A673 (cell line): ENCODE measurements at regions not wholly inside any gene's neighbourhood (a gene's known extent, or its start where the extent isn't known, plus 50 kb on each side); places are given as distances from the start of the nearest gene placed in this dataset.

Experiments
- BruUV-seq: library from RNA; stranded (reverse); fragments of 400-500 nt; replicated peaks from 2 replicates; lab custom pipeline; 2021; lab: Mats Ljungman, UMichigan
- CTCF ChIA-PET: fragments of 300-600 bp; sonication (Branson Sonifier 250); formaldehyde crosslinking; loops from one replicate; lab custom pipeline; 2022; ENCODE audit warnings: antibody characterized with exemption; lab: Charles Lee
- POLR2A ChIA-PET: fragments of 300-600 bp; sonication (Branson Sonifier 250); formaldehyde crosslinking; loops from one replicate; lab custom pipeline; 2022; ENCODE audit warnings: antibody characterized with exemption; ENCODE audit not compliant: low non-redundant PET; lab: Charles Lee
- DNase-seq: peaks from one replicate; pipeline ENCODE4 v3.0.0-alpha.2; 2015; ENCODE audit warnings: low spot score
- H3K27ac ChIP-seq: fragments of 200-600 bp; sonication (generic); 2 replicates; pipeline ENCODE4 v1.5.1; 2016; ENCODE audit warnings: mixed run types, low read depth, mild to moderate bottlenecking, mixed read lengths, antibody characterized with exemption, low read length; ENCODE audit not compliant: poor library complexity, severe bottlenecking
- H3K27me3 ChIP-seq: fragments of 200-600 bp; sonication (generic); replicated peaks from 2 replicates; pipeline ENCODE4 v1.6.1; 2017; ENCODE audit warnings: mixed run types, low read depth, mild to moderate bottlenecking, mixed read lengths, antibody characterized with exemption, low read length; ENCODE audit not compliant: insufficient read depth, poor library complexity
- H3K36me3 ChIP-seq: fragments of 200-600 bp; sonication (generic); 2 replicates; pipeline ENCODE4 v1.6.1; 2016; ENCODE audit warnings: mixed run types, mild to moderate bottlenecking, mixed read lengths, antibody characterized with exemption, low read length; ENCODE audit not compliant: insufficient read depth, poor library complexity, severe bottlenecking
- H3K4me1 ChIP-seq: fragments of 200-600 bp; sonication (generic); 2 replicates; pipeline ENCODE4 v1.6.1; 2017; ENCODE audit warnings: mixed run types, mild to moderate bottlenecking, mixed read lengths, antibody characterized with exemption, low read length; ENCODE audit not compliant: insufficient read depth, poor library complexity, severe bottlenecking
- H3K4me3 ChIP-seq: fragments of 200-600 bp; sonication (generic); 2 replicates; pipeline ENCODE4 v1.5.1; 2016; ENCODE audit warnings: low read depth, mixed run types, mild to moderate bottlenecking, mixed read lengths, low read length; ENCODE audit not compliant: poor library complexity, severe bottlenecking
- H3K9me3 ChIP-seq: fragments of 200-600 bp; sonication (generic); 2 replicates; pipeline ENCODE4 v1.6.1; 2016; ENCODE audit warnings: mixed run types, low read depth, mild to moderate bottlenecking, mixed read lengths, antibody characterized with exemption, low read length; ENCODE audit not compliant: poor library complexity, severe bottlenecking
- CTCF ChIP-seq: fragments of 300-800, 200-600 bp; sonication (generic); conservative IDR thresholded peaks from 2 replicates; pipeline ENCODE4 v1.5.1; 2017; ENCODE audit warnings: low read depth, mild to moderate bottlenecking, antibody characterized with exemption, low read length, moderate library complexity, mixed read lengths
- EZH2 ChIP-seq: fragments of 200-600 bp; sonication (generic); IDR thresholded peaks from 2 replicates; pipeline ENCODE4 v1.6.1; 2017; ENCODE audit warnings: borderline replicate concordance, low read depth, mild to moderate bottlenecking, mixed read lengths, antibody characterized with exemption, low read length; ENCODE audit not compliant: poor library complexity, severe bottlenecking
- intact Hi-C: fragments of 100-400 bp; cut with micrococcal nuclease; formaldehyde crosslinking; loops from one replicate; pipeline ENCODE4 v1.10.0; 2022; ENCODE audit not compliant: unreplicated experiment

GRCh38 chr15:93428150-93428549 lies 339.1 kb upstream of the RGMA start:
- Histone ChIP-seq H3K4me1 (peaks cover 7% of the 10 kb centered on the region), H3K36me3 (no peaks in the 10 kb centered on the region), H3K27me3 (no peaks in the 10 kb centered on the region), H3K27ac (no peak overlapping the region), H3K9me3 (no peaks in the 10 kb centered on the region), H3K4me3 (no peak overlapping the region)
- no TSS peak for BruUV-seq
- TF ChIP-seq CTCF (no peak), EZH2 (no peak)
- peak; percentile 63 for DNase-seq
- intact Hi-C loops, result no loop called here
- ChIA-PET POLR2A (interaction anchor here (0.7 kb wide), 1 partner anchor 8 kb away, joined by 3 read pairs; no protein-coding TSS in a partner anchor), CTCF (interaction anchor here (0.6 kb wide), 1 partner anchor 10 kb away, joined by 4 read pairs; no protein-coding TSS in a partner anchor)

GRCh38 chr15:93424131-93424530 lies 335.1 kb upstream of the RGMA start:
- CTCF ChIA-PET, result no interaction called here
- no peaks in the 10 kb centered on the region for H3K27me3 ChIP-seq
- TF ChIP-seq CTCF, result no peak
- no peak for TF ChIP-seq EZH2
- intact Hi-C loops, result no loop called here
- POLR2A ChIA-PET, result no interaction called here
- H3K4me1 ChIP-seq, result peaks cover 7% of the 10 kb centered on the region
- BruUV-seq, result no TSS peak
- DNase-seq, result no peak
- H3K36me3 ChIP-seq, result no peaks in the 10 kb centered on the region
- H3K27ac ChIP-seq, result no peak overlapping the region
- no peaks in the 10 kb centered on the region for H3K9me3 ChIP-seq
- no peak overlapping the region for H3K4me3 ChIP-seq

- peaks cover 7% of the 10 kb centered on the region for H3K4me1 ChIP-seq
- no peaks in the 10 kb centered on the region for H3K36me3 ChIP-seq
- BruUV-seq, result no TSS peak
- TF ChIP-seq EZH2, result no peak
- TF ChIP-seq CTCF, result no peak
- ChIA-PET POLR2A (no interaction called here), CTCF (no interaction called here)
- H3K9me3 ChIP-seq, result no peaks in the 10 kb centered on the region
- DNase-seq, result no peak
- H3K27me3 ChIP-seq, result no peaks in the 10 kb centered on the region
- no peak overlapping the region for H3K27ac ChIP-seq
- intact Hi-C loops, result no loop called here
- no peak overlapping the region for H3K4me3 ChIP-seq
Observed at GRCh38 chr15:93422476-93422875, 333.5 kb upstream of the RGMA start.
